Astrocyte (in vitro differentiated cells and primary cell): ENCODE measurements at regions not wholly inside any gene's neighbourhood (a gene's known extent, or its start where the extent isn't known, plus 50 kb on each side); places are given as distances from the start of the nearest gene placed in this dataset.
"Not testable (repeated sequence)": the region's sequence is repeated elsewhere in the genome, so short reads cannot be mapped to it uniquely, and the experiment has no call there.

Source experiments
- DNase-seq: peaks from one replicate; pipeline ENCODE4 v3.0.0-alpha.2; 2010; ENCODE audit warnings: low read depth
- FAIRE-seq: peaks from 2 replicates; lab custom pipeline; 2011; peaks lifted over from hg19 to GRCh38; lab: Jason Lieb, UNC
- H2AFZ ChIP-seq: 2 replicates; pipeline ENCODE4 v1.6.0; 2012; ENCODE audit warnings: low read depth, low read length, inconsistent platforms
- H3K27ac ChIP-seq: 2 replicates; pipeline ENCODE4 v1.5.1; 2011; ENCODE audit warnings: low read depth, low read length, inconsistent platforms
- H3K27me3 ChIP-seq: 2 replicates; pipeline ENCODE4 v1.6.0; 2011; ENCODE audit warnings: low read length, inconsistent platforms; ENCODE audit not compliant: insufficient read depth
- H3K36me3 ChIP-seq: 2 replicates; pipeline ENCODE4 v1.5.1; 2011; ENCODE audit warnings: low read length, inconsistent platforms; ENCODE audit not compliant: insufficient read depth
- H3K4me1 ChIP-seq: 2 replicates; pipeline ENCODE4 v1.5.1; 2011; ENCODE audit warnings: low read length, inconsistent platforms; ENCODE audit not compliant: insufficient read depth
- H3K4me2 ChIP-seq: 2 replicates; pipeline ENCODE4 v1.6.0; 2012; ENCODE audit warnings: low read length, inconsistent platforms
- H3K4me3 ChIP-seq: 2 replicates; pipeline ENCODE4 v1.5.1; 2011; ENCODE audit warnings: low read depth, mild to moderate bottlenecking, low read length, inconsistent platforms; ENCODE audit not compliant: insufficient read depth
- H3K79me2 ChIP-seq: 2 replicates; pipeline ENCODE4 v1.6.0; 2012; ENCODE audit warnings: mild to moderate bottlenecking, low read length, inconsistent platforms; ENCODE audit not compliant: insufficient read depth
- H3K9ac ChIP-seq: 2 replicates; pipeline ENCODE4 v1.6.0; 2012; ENCODE audit warnings: mild to moderate bottlenecking, low read length, inconsistent platforms
- H3K9me3 ChIP-seq: 2 replicates; pipeline ENCODE4 v1.5.1; 2012; ENCODE audit warnings: low read depth, mild to moderate bottlenecking, low read length, inconsistent platforms; ENCODE audit not compliant: insufficient read depth
- H4K20me1 ChIP-seq: 2 replicates; pipeline ENCODE4 v1.6.0; 2012; ENCODE audit warnings: low read length, inconsistent platforms; ENCODE audit not compliant: insufficient read depth
- H3K27ac Mint-ChIP-seq: one replicate; pipeline ENCODE4 v1.8.0; 2021; ENCODE audit warnings: mild to moderate bottlenecking, mixed read lengths; ENCODE audit not compliant: unreplicated experiment
- H3K27me3 Mint-ChIP-seq: one replicate; pipeline ENCODE4 v1.8.0; 2021; ENCODE audit warnings: low read depth, mixed read lengths; ENCODE audit not compliant: unreplicated experiment
- H3K36me3 Mint-ChIP-seq: one replicate; pipeline ENCODE4 v1.8.0; 2021; ENCODE audit warnings: low read depth, mixed read lengths; ENCODE audit not compliant: unreplicated experiment
- H3K4me1 Mint-ChIP-seq: one replicate; pipeline ENCODE4 v1.8.0; 2021; ENCODE audit warnings: low read depth, mixed read lengths; ENCODE audit not compliant: unreplicated experiment
- H3K4me3 Mint-ChIP-seq: one replicate; pipeline ENCODE4 v1.8.0; 2021; ENCODE audit warnings: mild to moderate bottlenecking, moderate library complexity, mixed read lengths; ENCODE audit not compliant: unreplicated experiment
- H3K9me3 Mint-ChIP-seq: one replicate; pipeline ENCODE4 v1.8.0; 2021; ENCODE audit warnings: mild to moderate bottlenecking, mixed read lengths; ENCODE audit not compliant: unreplicated experiment
- CTCF ChIP-seq: IDR thresholded peaks from 2 replicates; pipeline ENCODE4 v1.5.1; 2011; ENCODE audit warnings: low read depth, mild to moderate bottlenecking, inconsistent platforms, low read length, moderate library complexity; ENCODE audit not compliant: insufficient read depth
- EZH2 ChIP-seq: IDR thresholded peaks from 2 replicates; pipeline ENCODE4 v1.6.1; 2012; ENCODE audit warnings: mild to moderate bottlenecking, low read length, inconsistent platforms; ENCODE audit not compliant: insufficient read depth

GRCh38 chr2:76157531-76157930 lies 446.8 kb upstream of the GCFC2 start:
- Mint-ChIP-seq H3K4me1 (peaks cover 3% of the 10 kb centered on the region), H3K36me3 (no peaks in the 10 kb centered on the region), H3K4me3 (no peak overlapping the region), H3K27me3 (no peaks in the 10 kb centered on the region), H3K27ac (no peak overlapping the region), H3K9me3 (no peaks in the 10 kb centered on the region)
- no peak overlapping the region for H3K9ac ChIP-seq
- H3K36me3 ChIP-seq = no peaks in the 10 kb centered on the region
- DNase-seq = no peak
- no peak overlapping the region for H2AFZ ChIP-seq
- H4K20me1 ChIP-seq = no peaks in the 10 kb centered on the region
- FAIRE-seq = no peak
- H3K79me2 ChIP-seq = no peaks in the 10 kb centered on the region
- H3K27me3 ChIP-seq = no peaks in the 10 kb centered on the region
- TF ChIP-seq EZH2 (no peak), CTCF (no peak)
- no peak overlapping the region for H3K27ac ChIP-seq
- H3K4me1 ChIP-seq = no peaks in the 10 kb centered on the region
- H3K4me3 ChIP-seq = no peak overlapping the region
- no peak overlapping the region for H3K4me2 ChIP-seq
- no peaks in the 10 kb centered on the region for H3K9me3 ChIP-seq

DNA sequence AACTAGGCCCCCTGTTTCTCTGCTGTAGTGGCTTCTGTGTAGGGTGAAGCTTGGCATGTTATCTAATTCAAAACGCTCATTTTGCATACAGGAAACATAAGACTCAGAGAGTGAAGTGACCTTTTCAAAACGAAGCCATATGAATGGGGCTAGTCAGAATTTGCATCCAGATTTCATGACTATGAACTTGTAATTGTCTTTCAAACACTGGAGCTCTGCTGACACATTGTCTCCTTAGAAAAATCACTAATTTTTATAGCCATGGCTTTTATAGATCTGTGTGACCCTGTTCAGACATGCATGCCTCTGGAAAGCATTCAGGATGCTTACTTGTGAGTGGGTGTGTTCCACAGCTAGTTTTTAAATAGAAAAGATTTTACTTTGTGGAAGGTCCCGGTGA lies 444.3 kb upstream of the GCFC2 start:
- Histone ChIP-seq H4K20me1 (no peaks in the 10 kb centered on the region), H3K4me2 (no peak overlapping the region), H3K27me3 (no peaks in the 10 kb centered on the region), H3K27ac (no peak overlapping the region), H3K4me1 (no peaks in the 10 kb centered on the region), H3K9me3 (no peaks in the 10 kb centered on the region), H3K4me3 (no peak overlapping the region), H3K36me3 (no peaks in the 10 kb centered on the region), H3K9ac (no peak overlapping the region), H3K79me2 (no peaks in the 10 kb centered on the region), H2AFZ (no peak overlapping the region)
- DNase-seq = no peak
- Mint-ChIP-seq H3K9me3 (no peaks in the 10 kb centered on the region), H3K27me3 (no peaks in the 10 kb centered on the region), H3K4me3 (no peak overlapping the region), H3K27ac (no peak overlapping the region), H3K36me3 (no peaks in the 10 kb centered on the region), H3K4me1 (no peaks in the 10 kb centered on the region)
- no peak for FAIRE-seq
- TF ChIP-seq EZH2 = no peak
- no peak for TF ChIP-seq CTCF

DNA sequence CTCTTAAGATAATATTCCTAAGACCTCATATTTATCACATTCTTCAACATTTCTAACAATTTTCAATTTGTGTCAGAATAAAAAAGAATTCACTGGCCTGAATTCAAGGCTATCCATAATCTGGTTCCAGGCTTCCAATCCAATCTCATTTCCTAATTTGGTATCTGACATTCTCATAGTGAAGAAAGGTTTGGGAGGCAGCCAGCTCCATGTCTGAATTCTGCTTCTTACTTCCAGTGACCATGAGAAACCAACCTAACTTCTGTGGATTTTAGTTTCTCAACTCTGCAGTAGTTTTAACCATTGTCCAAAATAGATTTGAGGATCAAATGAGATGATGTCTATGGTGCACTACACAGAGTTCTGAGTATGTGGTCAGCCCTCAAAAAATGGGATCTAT lies 439.1 kb upstream of the GCFC2 start:
- no peaks in the 10 kb centered on the region for H3K27me3 Mint-ChIP-seq
- H3K4me3 Mint-ChIP-seq = no peak overlapping the region
- no peak overlapping the region for H2AFZ ChIP-seq
- H3K27ac ChIP-seq = no peak overlapping the region
- H3K27me3 ChIP-seq = no peaks in the 10 kb centered on the region
- no peaks in the 10 kb centered on the region for H3K36me3 Mint-ChIP-seq
- H3K9me3 ChIP-seq = no peaks in the 10 kb centered on the region
- no peaks in the 10 kb centered on the region for H3K79me2 ChIP-seq
- FAIRE-seq (no peak), DNase-seq (no peak)
- no peak overlapping the region for H3K4me3 ChIP-seq
- no peaks in the 10 kb centered on the region for H3K9me3 Mint-ChIP-seq
- H3K36me3 ChIP-seq = no peaks in the 10 kb centered on the region
- TF ChIP-seq EZH2 = no peak
- TF ChIP-seq CTCF = no peak
- no peak overlapping the region for H3K4me2 ChIP-seq
- no peaks in the 10 kb centered on the region for H4K20me1 ChIP-seq
- H3K4me1 ChIP-seq = no peaks in the 10 kb centered on the region
- H3K4me1 Mint-ChIP-seq = no peaks in the 10 kb centered on the region
- H3K9ac ChIP-seq = no peak overlapping the region
- H3K27ac Mint-ChIP-seq = no peak overlapping the region

GRCh38 chr2:76139303-76139702 lies 428.6 kb upstream of the GCFC2 start:
- H3K4me1 Mint-ChIP-seq, FAIRE-seq: not testable (repeated sequence)

More at GRCh38 chr2:76139303-76139702, 428.6 kb upstream of the GCFC2 start:
- H3K4me3 Mint-ChIP-seq, H3K27ac Mint-ChIP-seq, H3K9ac ChIP-seq, H3K27me3 ChIP-seq, H3K36me3 ChIP-seq, H3K27me3 Mint-ChIP-seq, H2AFZ ChIP-seq, H3K9me3 ChIP-seq, H4K20me1 ChIP-seq, H3K79me2 ChIP-seq, H3K36me3 Mint-ChIP-seq, H3K4me1 ChIP-seq, H3K9me3 Mint-ChIP-seq, H3K4me2 ChIP-seq, DNase-seq, H3K27ac ChIP-seq, H3K4me3 ChIP-seq: not testable (repeated sequence)
